ENCODE measurements at regions not wholly inside any gene's neighbourhood (a gene's known extent, or its start where the extent isn't known, plus 50 kb on each side); places are given as distances from the start of the nearest gene placed in this dataset.

GRCh38 chr11:122304306-122304705, 188.3 kb upstream of the BLID start:
- TF ChIP-seq CTCF (IDR thresholded peaks at IDR 0.05) (no peak), POLR2A (IDR thresholded peaks at IDR 0.05) (no peak)

All from testis (tissue), 2 donors.